IPS DF 19.7 (cell line): ENCODE measurements at regions not wholly inside any gene's neighbourhood (a gene's known extent, or its start where the extent isn't known, plus 50 kb on each side); places are given as distances from the start of the nearest gene placed in this dataset.

Experiments
- DNase-seq: peaks from one replicate; pipeline ENCODE4 v3.0.0-alpha.2; 2013; ENCODE audit warnings: low read depth, low spot score

DNA sequence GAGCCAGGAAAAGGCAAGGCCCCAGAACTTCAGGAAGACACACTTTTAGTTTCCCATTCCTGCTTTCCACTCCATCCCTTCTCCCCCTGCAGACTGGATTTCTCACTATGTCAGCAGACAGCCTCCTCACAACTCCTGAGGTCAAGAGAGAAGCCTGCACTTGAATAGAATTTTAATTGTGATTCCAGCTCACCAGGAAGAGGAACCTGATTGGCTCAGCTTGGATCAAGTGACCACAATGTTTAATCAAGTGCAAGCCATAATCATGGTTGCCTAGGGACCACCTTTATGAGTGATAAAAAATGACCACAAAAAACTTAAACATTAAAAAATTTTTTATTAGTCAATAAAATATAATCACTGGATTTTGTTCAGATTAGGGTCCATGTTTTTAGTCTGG is 244.7 kb upstream of the RHOBTB1 start:
- DNase-seq = no peak

- no peak for DNase-seq
These were observed 244.1 kb upstream of the RHOBTB1 start for GRCh38 chr10:61188101-61188500.

DNA sequence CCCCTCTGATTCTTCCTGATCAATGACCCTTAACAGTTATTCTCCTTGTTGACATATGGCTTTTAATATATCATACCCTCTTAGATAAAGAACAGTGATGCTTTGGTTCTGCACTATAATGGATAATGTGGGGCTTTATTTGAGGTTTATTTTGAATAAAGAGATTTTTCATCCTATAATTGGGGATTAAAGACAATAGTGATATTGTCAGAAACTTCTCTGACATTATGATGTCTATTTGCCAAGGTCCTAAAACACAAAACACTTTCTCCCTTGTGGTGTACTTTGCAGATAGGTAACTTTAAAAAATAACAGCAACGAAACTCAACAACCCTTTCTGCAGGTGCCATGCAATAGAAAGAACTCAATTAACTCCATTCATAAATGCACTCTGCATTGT is 243.6 kb upstream of the RHOBTB1 start:
- DNase-seq = no peak

DNA sequence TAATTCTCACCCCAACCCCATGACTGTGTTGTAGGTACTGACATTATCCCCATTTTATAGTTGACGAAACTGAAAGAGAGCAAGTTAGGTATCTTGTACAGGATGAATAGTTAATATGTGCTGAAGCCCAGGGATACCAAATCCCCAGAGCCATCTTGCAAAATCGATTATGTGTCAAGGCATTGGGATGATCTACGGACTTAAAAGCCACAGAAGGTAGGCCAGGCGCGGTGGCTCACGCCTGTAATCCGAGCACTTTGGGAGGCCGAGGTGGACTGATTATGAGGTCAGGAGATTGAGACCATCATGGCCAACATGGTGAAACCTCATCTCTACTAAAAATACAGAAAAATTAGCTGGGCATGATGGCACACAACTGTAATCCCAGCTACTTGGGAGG is 242.4 kb upstream of the RHOBTB1 start:
- no peak for DNase-seq

- DNase-seq = no peak
These were observed 240.4 kb upstream of the RHOBTB1 start for GRCh38 chr10:61184429-61184828.

DNA sequence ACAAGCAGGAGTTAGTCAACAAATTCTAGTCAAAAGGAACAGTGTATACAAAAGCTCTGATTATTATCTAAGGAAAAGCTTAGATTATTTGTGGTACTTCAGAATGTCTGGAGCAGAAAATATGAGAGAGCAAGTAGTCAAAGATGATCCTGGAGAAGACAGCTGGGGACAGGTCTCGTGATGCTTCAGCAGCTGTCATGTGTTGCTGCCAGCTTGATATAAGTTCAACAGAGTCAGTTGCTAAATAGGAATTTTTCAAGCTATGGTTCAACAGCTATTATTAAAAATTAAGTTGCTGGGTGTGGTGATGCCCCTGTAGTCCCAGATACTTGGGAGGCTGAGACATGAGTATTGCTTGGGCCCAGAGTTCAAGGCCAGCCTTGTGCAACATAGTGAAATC is 240.0 kb upstream of the RHOBTB1 start:
- DNase-seq = no peak

GRCh38 chr10:61181832-61182231 is 237.8 kb upstream of the RHOBTB1 start:
- DNase-seq = no peak

- no peak for DNase-seq
These were observed 235.8 kb upstream of the RHOBTB1 start for GRCh38 chr10:61179771-61180170.

- DNase-seq = no peak
These were observed 232.4 kb upstream of the RHOBTB1 start for GRCh38 chr10:61176424-61176823.

- no peak for DNase-seq
These were observed 231.3 kb upstream of the RHOBTB1 start for GRCh38 chr10:61175316-61175715.

- no peak for DNase-seq
These were observed 229.5 kb upstream of the RHOBTB1 start for GRCh38 chr10:61173450-61173849.

GRCh38 chr10:61172182-61172926 is 228.4 kb upstream of the RHOBTB1 start:
- no peak for DNase-seq

GRCh38 chr10:61170594-61170993 is 226.6 kb upstream of the RHOBTB1 start:
- no peak for DNase-seq

GRCh38 chr10:61169294-61169693 is 225.3 kb upstream of the RHOBTB1 start:
- DNase-seq = no peak

DNA sequence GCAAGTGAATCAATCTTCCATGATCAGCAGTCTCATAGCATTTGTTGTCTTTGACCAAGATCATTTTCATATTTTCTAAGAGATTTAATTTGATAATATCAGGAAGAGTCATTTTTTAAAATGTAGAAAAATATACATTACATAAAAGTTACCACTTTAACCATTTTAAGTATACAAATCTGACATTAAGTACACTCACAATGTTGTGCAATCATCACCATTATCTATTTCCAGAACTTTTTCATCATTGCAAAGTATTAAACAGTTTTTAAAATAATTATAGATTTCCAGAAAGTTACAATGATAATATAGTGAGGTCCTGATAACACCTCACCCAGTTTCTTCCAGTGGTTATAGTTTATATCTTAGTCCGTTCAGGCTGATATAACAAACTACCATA is 222.5 kb upstream of the RHOBTB1 start:
- DNase-seq = no peak

DNA sequence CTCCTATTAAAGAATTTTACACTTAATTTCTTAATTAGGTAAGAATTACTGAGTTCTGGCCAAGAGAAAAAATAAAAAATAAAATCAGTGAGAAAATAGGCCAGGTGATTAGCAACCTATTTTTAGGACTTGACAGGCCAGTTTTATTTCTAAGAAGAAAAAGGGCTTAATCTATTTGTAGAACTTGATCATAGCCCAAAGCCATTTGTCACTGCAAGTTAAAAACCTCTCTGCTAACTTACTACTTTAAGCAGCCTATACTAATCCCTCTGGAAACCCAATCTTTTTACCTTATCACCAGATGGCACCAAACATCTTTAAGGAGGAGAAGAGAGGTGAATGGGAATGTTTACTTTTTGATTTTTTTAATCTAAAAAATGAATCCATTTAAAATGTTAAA is 222.1 kb upstream of the RHOBTB1 start:
- no peak for DNase-seq

DNA sequence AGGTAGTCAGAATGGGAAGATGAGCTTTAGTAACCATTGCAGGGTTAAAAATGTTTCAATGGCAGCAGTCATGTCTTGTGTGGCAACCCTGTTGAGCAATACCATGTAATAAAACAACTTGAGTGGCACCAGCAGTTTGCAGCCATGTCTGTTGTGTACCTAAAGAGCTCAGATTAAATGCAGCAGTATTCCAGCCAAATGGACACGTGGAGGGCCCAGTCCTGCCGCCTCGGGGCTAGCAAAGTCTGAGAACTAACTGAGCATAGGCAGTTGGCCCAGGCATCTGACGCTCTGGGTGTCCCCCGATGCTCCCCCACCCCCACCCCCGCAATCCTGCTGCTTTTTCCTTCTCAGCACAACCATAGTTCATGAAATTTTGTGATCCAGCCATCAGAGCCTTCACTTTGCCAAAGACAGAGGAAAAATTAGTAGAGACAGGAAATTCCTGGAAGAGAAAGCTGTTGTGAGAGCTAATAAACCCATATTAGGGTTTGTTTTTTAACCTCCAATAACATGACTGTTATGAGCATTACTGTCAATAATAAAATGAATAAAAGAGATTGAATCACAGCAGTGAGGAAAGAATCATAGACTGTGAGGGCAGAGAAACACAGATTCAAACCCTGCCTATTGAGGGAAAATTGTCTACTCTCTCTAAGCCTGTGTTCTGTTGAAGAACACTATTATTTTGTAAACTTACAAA is 220.6 kb upstream of the RHOBTB1 start:
- no peak for DNase-seq

GRCh38 chr10:61163403-61163802 is 219.4 kb upstream of the RHOBTB1 start:
- no peak for DNase-seq

- no peak for DNase-seq
These were observed 216.3 kb upstream of the RHOBTB1 start for GRCh38 chr10:61160253-61160652.

- no peak for DNase-seq
These were observed 215.3 kb upstream of the RHOBTB1 start for GRCh38 chr10:61159253-61159652.

DNA sequence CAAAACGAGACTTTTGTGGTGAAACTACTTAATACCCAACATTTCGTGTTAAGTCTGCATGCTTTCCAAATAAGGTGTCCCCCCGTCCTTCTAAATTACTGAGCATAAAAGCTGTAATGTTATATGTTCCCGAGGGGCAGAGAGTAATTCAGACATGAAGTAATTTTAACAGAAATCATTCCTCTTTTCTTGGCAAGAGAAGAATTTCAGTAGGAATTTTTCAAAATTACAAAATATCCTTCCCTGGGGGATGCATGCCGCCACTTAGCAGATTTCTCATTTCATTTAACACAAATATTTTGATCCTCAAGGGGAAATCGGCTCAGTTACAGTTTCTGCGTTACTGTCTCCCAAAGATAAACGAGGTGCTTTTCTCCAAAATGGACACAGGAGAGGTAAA is 213.2 kb upstream of the RHOBTB1 start:
- DNase-seq = no peak

GRCh38 chr10:61153771-61154170 is 209.8 kb upstream of the RHOBTB1 start:
- DNase-seq = no peak

DNA sequence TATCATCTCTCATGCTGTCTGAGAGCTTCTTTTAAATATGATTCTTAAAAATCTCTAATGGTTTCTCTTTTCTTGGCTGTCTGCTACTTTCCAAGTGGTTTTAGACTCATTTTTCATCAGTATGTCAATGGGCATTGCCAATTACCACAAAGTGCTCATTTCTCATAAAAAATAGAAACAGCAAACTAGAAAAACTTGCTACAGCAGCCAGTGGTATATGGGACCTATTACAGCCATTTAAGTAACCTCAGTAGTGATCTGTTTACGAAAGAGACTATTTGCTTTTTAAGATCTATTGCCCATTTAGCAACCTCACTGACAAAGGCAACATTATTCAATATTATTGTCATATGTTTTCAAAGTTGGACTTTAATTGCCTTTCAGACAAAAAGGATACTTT is 207.1 kb upstream of the RHOBTB1 start:
- DNase-seq = no peak
